Thyroid gland (tissue), 4 donors: ENCODE measurements at regions not wholly inside any gene's neighbourhood (a gene's known extent, or its start where the extent isn't known, plus 50 kb on each side); places are given as distances from the start of the nearest gene placed in this dataset.

ENCODE experiments used
- DNase-seq, 2 donors: peaks; one replicate each; pipeline ENCODE4 v3.0.0-alpha.2; 2019
- H3K27ac ChIP-seq, 3 donors: fragments of 200-600 bp; sonication (generic); 1 replicate in 2 of 3; 2 replicates in 1 of 3; pipeline ENCODE4 v1.5.1; 2016 to 2019; ENCODE audit warnings: mild to moderate bottlenecking in 1 of 3, moderate library complexity in 1 of 3
- H3K27me3 ChIP-seq: fragments of 200-600 bp; sonication (generic); one replicate; pipeline ENCODE4 v1.5.1; 2019
- H3K36me3 ChIP-seq, 2 donors: fragments of 200-600 bp; sonication (generic); one replicate each; pipeline ENCODE4 v1.5.1; 2016 to 2019
- H3K4me1 ChIP-seq, 2 donors: fragments of 200-600 bp; sonication (generic); one replicate each; pipeline ENCODE4 v1.5.1; 2017 to 2019
- H3K4me3 ChIP-seq, 3 donors: fragments of 200-600 bp; sonication (generic); replicated peaks in 1 of 3; 1 replicate in 2 of 3; 2 replicates in 1 of 3; pipeline ENCODE4 v1.5.1; 2016; ENCODE audit warnings: mild to moderate bottlenecking in 1 of 3
- H3K9me3 ChIP-seq: fragments of 200-600 bp; sonication (generic); one replicate; pipeline ENCODE4 v1.5.1; 2017
- POLR2A ChIP-seq, 2 donors: fragments of 450-650 bp; IDR thresholded peaks; one replicate each; pipeline ENCODE4 v1.6.1; 2017; ENCODE audit warnings: antibody characterized with exemption in 2 of 2, mild to moderate bottlenecking in 2 of 2, moderate library complexity in 1 of 2
- WGBS, 2 donors: methylation state at CpG; one replicate each; pipeline ENCODE4 v1.1.5; 2017; 5-methylcytosine and 5-hydroxymethylcytosine counted together
- intact Hi-C: fragments of 100-400 bp; cut with DNase I; formaldehyde crosslinking; loops from one replicate; pipeline ENCODE4 v1.15.1; 2023
- TF ChIP-seq, protein P1 (sequence below), 6 experiments: fragments of 200-600 bp in 3 of 6; fragments of 450-650 bp in 3 of 6; sonication (generic) in 3 of 6; IDR thresholded peaks; one replicate each; pipeline ENCODE4 v1.5.1; 2016 to 2019; ENCODE audit warnings: antibody characterized with exemption in 6 of 6, mild to moderate bottlenecking in 2 of 6, inconsistent platforms in 1 of 6, moderate library complexity in 1 of 6

DNA sequence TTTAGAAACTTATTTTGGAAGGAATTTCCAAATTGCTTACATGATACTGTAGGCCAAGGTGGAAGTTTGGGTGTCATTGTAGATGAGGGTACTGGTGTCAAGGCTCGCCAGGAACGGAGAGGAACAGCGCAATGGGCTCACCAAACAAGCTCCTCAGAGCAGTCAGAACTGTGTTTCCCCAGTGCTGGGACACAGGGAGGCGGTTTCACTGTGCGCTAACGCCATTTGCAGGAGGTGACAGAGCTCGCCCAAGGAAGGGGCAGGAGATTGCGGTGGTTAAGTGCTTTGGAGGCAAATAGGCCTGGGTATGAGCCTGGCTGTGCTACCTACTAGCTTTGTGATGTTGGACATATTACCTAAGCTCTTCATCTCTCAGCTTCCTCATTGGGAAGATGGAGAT is 57.3 kb downstream of the HHEX start:
- no peak overlapping the region for H3K27ac ChIP-seq
- 97% methylated on average over 8 of the region's 8 CpGs for WGBS, 2 donors
- no peak overlapping the region for H3K4me3 ChIP-seq
- TF ChIP-seq, protein P1, sequence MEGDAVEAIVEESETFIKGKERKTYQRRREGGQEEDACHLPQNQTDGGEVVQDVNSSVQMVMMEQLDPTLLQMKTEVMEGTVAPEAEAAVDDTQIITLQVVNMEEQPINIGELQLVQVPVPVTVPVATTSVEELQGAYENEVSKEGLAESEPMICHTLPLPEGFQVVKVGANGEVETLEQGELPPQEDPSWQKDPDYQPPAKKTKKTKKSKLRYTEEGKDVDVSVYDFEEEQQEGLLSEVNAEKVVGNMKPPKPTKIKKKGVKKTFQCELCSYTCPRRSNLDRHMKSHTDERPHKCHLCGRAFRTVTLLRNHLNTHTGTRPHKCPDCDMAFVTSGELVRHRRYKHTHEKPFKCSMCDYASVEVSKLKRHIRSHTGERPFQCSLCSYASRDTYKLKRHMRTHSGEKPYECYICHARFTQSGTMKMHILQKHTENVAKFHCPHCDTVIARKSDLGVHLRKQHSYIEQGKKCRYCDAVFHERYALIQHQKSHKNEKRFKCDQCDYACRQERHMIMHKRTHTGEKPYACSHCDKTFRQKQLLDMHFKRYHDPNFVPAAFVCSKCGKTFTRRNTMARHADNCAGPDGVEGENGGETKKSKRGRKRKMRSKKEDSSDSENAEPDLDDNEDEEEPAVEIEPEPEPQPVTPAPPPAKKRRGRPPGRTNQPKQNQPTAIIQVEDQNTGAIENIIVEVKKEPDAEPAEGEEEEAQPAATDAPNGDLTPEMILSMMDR (IDR thresholded peaks at IDR 0.05), result no peak
- TF ChIP-seq POLR2A (IDR thresholded peaks at IDR 0.05), result no peak
- peaks cover 10 to 15% of the 10 kb centered on the region in 2 donors for H3K4me1 ChIP-seq
- H3K36me3 ChIP-seq, result no peaks in the 10 kb centered on the region
- H3K27me3 ChIP-seq, result no peaks in the 10 kb centered on the region
- DNase-seq, result no peak
- H3K9me3 ChIP-seq, result no peaks in the 10 kb centered on the region
- intact Hi-C loops, result no loop called here

GRCh38 chr10:92747600-92747999 is 57.8 kb downstream of the HHEX start:
- Histone ChIP-seq H3K27me3 (no peaks in the 10 kb centered on the region), H3K9me3 (no peaks in the 10 kb centered on the region), H3K4me1 (peaks cover 10 to 15% of the 10 kb centered on the region in 2 donors), H3K36me3 (no peaks in the 10 kb centered on the region), H3K27ac (no peak overlapping the region), H3K4me3 (no peak overlapping the region)
- no peak for DNase-seq
- intact Hi-C loops, result no loop called here
- WGBS, 2 donors, result 77 to 97% methylated on average over 2 of the region's 2 CpGs
- TF ChIP-seq, protein P1 (IDR thresholded peaks at IDR 0.05), result no peak

DNA sequence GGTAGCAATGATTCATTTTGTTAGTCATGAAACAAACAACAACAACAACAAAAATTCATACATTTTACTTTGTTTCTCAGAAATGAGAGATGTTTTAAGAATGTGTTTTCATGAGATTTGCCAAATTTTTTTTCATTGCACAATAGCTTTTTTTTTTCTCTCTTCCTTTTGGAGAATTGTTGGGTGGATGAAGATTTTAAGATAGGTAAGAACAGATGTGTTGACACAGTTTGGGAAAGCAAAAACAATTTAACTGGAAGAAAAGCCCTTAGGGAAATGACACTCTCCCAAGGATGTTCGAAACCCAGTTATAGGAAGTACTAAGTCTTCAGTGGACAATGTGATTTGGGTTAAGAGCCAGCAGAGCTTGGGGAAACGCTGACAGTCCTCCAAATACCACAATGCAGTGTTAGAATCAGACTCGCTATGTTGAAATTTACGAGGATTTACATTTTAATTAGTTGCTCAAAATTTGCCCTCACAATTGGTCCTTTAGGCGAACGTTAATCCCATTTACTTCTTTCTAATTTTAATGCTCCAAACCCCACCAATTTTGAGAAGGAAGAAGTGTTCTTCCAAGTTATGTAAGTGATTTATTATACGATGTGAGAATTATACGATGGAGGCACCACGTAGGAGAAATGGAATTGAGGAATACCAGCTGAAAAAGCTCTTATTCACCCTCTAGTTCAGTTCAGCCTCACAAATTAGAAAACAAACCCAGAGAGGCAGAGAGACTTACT is 61.2 kb downstream of the HHEX start:
- Histone ChIP-seq H3K27ac (peak overlapping the region; percentile 69 to 80 (median 79)), H3K9me3 (no peaks in the 10 kb centered on the region), H3K36me3 (no peaks in the 10 kb centered on the region), H3K4me1 (peaks cover 29 to 30% of the 10 kb centered on the region in 2 donors), H3K27me3 (no peaks in the 10 kb centered on the region), H3K4me3 (no peak overlapping the region)
- DNase-seq, result no peak
- 62 to 66% methylated on average over 9 of the region's 9 CpGs for WGBS, 2 donors
- TF ChIP-seq, protein P1 (IDR thresholded peaks at IDR 0.05), result no peak
- peak in 1 of 2 donors; percentile 36 for TF ChIP-seq POLR2A (IDR thresholded peaks at IDR 0.05)
- intact Hi-C loops, result no loop called here

DNA sequence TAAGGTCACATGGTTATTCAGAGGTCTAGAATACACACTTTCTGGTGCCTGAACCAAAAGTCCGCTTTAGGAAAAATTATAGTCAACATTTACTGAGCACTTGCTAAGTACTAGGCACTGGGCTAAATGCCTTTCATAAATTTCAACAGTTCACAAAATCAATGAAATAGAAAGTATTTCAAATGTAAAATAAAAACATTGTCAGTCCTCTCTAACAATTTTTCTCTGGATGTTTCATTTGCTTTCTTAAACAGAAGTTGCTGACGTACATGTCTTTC is 61.7 kb downstream of the HHEX start:
- TF ChIP-seq, protein P1 (IDR thresholded peaks at IDR 0.05), result peak in 1 of 6 experiments; percentile 3
- no peak for TF ChIP-seq POLR2A (IDR thresholded peaks at IDR 0.05)
- H3K27me3 ChIP-seq, result no peaks in the 10 kb centered on the region
- no peak overlapping the region for H3K4me3 ChIP-seq
- H3K4me1 ChIP-seq, result peaks cover 34 to 35% of the 10 kb centered on the region in 2 donors
- WGBS, 2 donors, result 36 to 42% methylated on average over 2 of the region's 2 CpGs
- H3K27ac ChIP-seq, result peak overlapping the region; percentile 69 to 80 (median 79)
- no peak for DNase-seq
- H3K9me3 ChIP-seq, result no peaks in the 10 kb centered on the region
- intact Hi-C loops, result no loop called here
- no peaks in the 10 kb centered on the region for H3K36me3 ChIP-seq

DNA sequence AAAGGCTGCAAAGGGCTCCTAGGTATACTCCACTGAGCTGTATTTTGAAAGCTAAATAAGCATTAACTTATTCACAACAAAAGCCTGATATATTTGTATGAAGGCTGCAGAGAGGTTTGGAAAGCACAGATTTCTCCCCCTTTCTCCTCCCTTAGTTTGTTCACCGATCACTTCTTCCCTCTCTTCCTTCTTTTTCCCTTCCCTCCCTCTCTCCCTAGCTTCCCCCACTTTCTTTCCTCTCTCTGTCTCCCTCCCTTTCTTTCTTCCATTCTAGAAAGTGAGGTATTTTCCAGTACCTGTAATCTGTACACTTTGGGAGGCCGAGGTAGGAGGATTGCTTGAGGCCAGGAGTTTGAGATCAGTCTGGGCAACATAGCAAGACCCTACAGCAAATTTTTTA is 62.1 kb downstream of the HHEX start:
- no peaks in the 10 kb centered on the region for H3K27me3 ChIP-seq
- H3K27ac ChIP-seq, result peak overlapping the region; percentile 69 to 80 (median 79)
- peaks cover 37 to 38% of the 10 kb centered on the region in 2 donors for H3K4me1 ChIP-seq
- no peaks in the 10 kb centered on the region for H3K9me3 ChIP-seq
- WGBS, 2 donors, result 58 to 59% methylated on average over 2 of the region's 2 CpGs
- DNase-seq, result no peak
- TF ChIP-seq, protein P1 (IDR thresholded peaks at IDR 0.05), result no peak
- no peak for TF ChIP-seq POLR2A (IDR thresholded peaks at IDR 0.05)
- no peaks in the 10 kb centered on the region for H3K36me3 ChIP-seq
- intact Hi-C loops, result no loop called here
- H3K4me3 ChIP-seq, result no peak overlapping the region
